NCI-H1092 (cell line): ENCODE measurements at regions not wholly inside any gene's neighbourhood (a gene's known extent, or its start where the extent isn't known, plus 50 kb on each side); places are given as distances from the start of the nearest gene placed in this dataset.

Experiments used
- DNase-seq: peaks from one replicate; lab custom pipeline; 2025; lab: John Stamatoyannopoulos, UW

DNA sequence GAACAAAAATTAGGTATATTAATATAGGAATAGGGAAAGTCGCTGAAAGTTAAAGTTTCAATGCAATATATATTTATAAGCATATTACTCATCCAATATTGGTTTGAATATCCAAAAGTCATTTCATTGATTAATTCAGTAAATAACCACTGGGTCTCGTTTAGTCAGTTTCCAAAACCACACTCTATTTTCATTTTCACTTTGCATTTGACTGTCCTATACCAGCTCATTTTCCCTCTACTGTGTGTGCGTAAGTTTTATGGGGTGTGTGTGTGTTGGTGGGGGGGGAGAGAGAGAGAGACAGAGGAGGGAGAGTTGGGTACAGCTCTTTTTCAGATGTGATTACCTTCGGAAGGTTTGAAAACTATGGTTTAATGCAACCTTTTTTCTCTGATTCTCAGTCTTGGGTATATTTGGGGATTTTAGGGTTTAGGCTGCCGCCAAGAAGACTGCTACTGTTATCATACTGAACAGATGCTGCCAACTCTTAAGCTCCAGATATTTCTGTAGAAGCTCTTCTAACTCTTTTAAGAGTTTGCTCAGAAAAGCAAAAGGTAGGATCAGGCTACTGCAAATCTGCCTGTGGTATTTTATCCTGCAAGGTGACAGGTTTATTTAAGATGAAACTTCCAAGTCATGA is 1427.4 kb downstream of the PCDH7 start:
- no peak for DNase-seq

DNA sequence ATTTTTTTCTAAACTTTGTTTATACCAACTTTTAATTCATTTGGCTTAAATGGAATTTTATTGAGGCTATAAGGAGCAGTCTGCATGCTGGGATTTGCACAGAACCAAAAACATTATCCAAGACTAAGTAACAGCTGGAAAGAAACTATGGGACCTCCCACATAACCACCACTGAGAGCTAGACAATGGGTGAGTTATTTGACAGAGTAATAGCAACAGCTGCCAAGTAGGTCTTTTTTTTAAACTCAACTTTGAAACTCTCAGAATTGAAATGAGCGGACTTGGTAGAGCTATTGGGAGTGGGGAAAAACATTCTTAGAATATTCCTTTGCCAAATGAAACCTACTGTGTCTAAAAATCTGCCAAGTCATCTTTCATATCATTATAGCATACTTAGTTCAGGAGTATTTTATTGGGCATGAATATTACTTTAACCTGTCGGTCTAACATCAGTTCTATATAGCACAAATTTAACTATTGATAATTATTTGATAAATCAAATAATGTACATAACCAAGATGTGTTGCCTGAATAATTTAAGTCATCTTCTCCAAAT is 1428.0 kb downstream of the PCDH7 start:
- no peak for DNase-seq

DNA sequence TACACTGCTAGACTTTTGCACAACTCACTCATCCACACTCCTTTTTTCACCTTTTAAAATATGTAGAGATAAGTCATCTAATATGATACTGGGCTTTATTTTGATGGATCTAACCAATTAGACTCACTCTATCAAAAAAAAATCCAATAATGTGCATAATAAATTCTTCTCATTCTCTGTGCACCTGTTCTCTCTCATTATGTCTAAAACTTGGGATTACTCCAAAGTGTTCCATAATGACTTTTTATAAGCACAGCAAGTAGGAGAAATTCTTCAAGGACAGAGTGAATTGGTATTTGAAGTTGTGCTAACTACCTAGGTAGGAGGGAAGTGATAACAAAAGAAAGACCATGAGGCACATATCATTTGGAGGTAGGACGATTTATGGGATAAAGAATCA is 1438.8 kb downstream of the PCDH7 start:
- DNase-seq: no peak

- no peak for DNase-seq
These were observed 1441.2 kb downstream of the PCDH7 start for GRCh38 chr4:32161392-32161791.

GRCh38 chr4:32163125-32163524 is 1443.0 kb downstream of the PCDH7 start:
- no peak for DNase-seq

DNA sequence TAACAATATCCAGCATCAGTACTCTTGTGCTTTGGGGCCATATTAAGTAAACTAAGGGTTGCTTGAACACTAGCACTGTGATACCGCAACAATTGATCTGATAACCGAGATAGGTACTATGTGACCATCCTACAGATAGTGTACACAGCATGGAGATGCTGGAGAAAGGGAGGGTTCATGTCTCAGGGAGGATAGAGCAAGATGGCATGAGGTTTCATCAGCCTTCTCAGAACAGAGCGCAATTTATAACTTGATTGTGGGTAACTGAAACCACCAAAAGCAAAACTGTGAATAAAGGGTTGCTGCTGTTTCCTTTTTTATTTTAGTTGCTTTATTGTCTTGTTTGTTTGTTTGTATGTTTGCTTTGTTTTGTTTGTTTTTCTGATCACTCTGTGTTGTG is 1449.7 kb downstream of the PCDH7 start:
- no peak for DNase-seq

- DNase-seq: no peak
These were observed 1451.9 kb downstream of the PCDH7 start for GRCh38 chr4:32172086-32172485.

- no peak for DNase-seq
These were observed 1452.6 kb downstream of the PCDH7 start for GRCh38 chr4:32172761-32173160.

GRCh38 chr4:32180086-32180485 is 1459.9 kb downstream of the PCDH7 start:
- no peak for DNase-seq

DNA sequence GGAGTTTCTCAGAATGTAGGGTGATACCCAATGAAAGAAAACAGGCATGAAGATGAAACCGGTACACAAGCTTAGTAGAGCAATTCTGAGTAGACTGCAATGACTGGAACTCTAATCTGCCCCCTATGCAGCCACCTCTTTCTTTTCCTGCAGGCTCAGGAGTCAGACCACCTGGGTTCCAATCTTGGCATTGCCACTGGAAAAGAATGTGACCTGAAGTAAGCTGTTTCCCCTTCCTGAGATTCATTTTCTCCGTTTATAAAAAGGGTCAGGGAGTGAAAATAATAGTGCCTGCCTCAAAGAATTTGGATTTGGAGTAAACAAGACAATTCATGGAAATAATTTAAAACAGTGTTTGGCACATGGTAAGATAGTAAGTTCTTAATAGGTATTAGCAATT is 1464.0 kb downstream of the PCDH7 start:
- no peak for DNase-seq

DNA sequence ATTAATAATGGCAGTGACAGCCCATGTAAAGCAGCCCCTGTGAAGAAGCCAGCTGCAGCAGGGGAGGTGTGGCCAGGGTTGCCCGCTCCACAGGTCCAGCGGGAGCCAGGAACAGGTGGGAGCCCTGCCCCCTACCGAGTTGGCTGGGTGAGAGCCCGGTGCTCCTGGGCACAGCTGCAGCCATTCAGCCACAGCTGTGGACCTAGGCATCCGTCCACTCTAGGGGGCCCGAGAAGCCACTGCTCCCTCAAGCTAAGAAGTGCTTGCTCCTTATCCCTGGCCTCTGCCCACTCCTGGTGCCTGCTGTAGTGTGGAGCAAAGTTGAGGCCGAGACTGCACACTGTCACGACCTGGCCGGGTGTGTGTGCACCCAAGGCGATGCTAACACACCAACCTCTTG is 1469.0 kb downstream of the PCDH7 start:
- no peak for DNase-seq

GRCh38 chr4:32189788-32190187 is 1469.6 kb downstream of the PCDH7 start:
- DNase-seq: no peak

GRCh38 chr4:32191961-32192360 is 1471.8 kb downstream of the PCDH7 start:
- DNase-seq: no peak

GRCh38 chr4:32192363-32192762 is 1472.2 kb downstream of the PCDH7 start:
- DNase-seq: no peak

GRCh38 chr4:32192991-32193390 is 1472.8 kb downstream of the PCDH7 start:
- DNase-seq: no peak

- DNase-seq: no peak
These were observed 1477.0 kb downstream of the PCDH7 start for GRCh38 chr4:32196950-32197688.

DNA sequence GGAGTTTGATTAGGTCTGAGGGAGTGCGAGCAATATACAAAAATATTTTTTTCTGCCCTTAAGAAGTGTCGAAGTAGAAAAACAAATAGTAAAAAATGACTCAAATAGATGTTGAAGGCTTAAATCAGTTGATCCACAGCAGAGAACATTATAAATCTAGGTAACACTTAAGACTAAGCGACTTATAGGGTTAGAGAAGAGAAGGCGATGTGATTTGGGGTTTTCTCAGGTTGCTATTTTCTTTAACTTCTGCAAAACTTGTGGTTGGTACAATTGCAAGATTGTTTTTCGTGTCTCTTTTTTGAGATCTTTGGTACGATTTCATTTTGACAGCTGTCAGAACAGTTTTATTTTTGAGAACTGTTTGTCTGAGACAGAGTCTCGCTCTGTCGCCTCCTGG is 1479.5 kb downstream of the PCDH7 start:
- no peak for DNase-seq

DNA sequence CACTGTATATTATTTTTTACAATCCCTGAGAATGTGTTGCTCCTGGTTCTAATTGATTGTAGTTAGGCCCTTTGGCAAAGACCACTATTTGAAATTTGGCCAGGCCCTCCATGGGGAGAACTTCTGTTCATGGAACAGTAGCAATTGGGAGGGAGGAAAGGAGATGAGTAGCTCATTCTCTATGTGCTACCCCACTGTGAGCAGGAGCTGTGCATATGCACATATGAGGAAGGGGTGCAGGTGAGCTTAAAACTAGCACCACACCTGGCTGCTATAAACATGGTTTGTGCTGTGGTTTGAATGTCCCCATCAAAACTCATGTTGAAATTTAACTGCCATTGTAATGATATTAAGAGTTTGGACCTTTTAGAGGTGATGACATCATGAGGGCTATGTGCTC is 1483.2 kb downstream of the PCDH7 start:
- DNase-seq: no peak

DNA sequence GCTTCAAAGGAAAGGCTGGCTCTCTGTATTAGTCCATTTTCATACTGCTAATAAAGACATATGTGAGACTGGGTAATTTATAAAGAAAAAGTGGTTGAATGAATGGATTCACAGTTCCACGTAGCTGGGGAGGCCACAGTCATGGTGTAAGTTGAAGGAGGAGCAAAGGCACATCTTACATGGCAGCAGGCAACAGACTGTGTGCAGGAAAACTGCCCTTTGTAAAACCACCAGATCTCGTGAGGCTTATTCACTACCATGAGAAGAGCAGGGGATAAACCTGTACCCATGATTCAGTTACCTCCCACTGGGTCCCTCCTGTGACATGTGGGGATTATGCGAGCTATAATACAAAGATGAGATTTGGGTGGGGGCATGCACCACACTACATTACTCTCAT is 1486.6 kb downstream of the PCDH7 start:
- DNase-seq: no peak

DNA sequence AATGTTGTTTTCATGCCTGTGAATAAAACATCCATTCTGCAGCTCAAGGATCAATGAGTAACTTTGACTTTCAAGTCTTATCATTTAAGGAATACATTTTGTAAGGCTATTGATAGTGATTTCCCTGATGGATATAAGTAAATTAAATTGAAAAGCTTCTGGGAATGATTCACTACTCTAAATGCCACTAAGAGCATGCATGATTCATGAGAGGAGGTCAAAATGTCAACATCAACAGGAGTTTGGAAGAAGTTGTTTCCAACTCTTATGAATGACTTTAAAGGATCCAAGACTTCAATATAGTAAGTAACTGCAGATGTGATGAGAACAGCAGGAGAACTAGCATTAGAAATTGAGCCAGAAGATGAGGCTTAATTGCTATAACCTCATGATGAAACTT is 1487.3 kb downstream of the PCDH7 start:
- no peak for DNase-seq

DNA sequence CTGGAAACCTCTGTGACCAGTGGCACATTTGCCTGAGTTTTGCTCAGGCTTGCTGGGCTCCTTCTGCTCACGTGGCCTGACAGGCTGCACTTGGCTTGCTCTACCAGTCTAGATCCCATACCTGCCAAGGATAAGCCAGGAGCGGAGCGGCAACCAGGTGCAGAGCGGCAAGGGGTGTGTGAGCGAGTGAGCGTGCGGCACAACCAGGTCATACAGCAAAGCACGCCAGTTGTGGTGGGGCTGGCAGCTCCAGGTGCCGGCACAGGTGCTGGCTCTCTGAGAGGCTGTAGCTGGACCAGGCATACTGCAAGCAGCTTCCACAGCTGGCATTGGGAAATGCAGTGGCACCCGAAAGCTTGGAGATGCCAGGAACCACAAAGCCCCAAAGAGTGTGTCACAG is 1495.1 kb downstream of the PCDH7 start:
- DNase-seq: no peak

DNA sequence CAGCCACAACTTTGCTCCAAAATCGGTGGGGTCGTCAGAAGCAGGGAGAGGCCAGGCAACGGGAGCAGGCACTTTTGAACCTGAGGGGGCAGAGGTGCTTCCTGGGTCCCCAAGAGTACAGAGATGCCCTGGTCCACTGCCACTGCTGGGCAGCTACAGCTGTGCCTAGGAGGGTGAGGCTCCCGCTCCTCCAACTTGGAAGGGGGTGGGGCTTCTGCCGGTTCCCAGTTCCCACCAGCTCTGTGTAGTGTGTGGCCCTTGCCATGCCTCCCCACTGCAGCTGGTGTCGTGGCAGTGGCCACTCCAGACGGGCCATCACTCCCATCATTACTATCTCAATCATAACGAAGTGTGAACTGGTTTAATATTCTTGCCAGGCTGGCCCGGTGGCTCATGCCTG is 1496.3 kb downstream of the PCDH7 start:
- no peak for DNase-seq

- DNase-seq: no peak
These were observed 1499.3 kb downstream of the PCDH7 start for GRCh38 chr4:32219306-32220075.
